ENCODE measurements at regions not wholly inside any gene's neighbourhood (a gene's known extent, or its start where the extent isn't known, plus 50 kb on each side); places are given as distances from the start of the nearest gene placed in this dataset.
"Not testable (repeated sequence)": the region's sequence is repeated elsewhere in the genome, so short reads cannot be mapped to it uniquely, and the experiment has no call there.

GRCh38 chr2:14774436-14774968 lies 142.0 kb downstream of the LRATD1 start:
- no peak for DNase-seq (ENCODE audit: extremely low spot score)
- CTCF ChIA-PET = interaction anchor here (1.3 to 1.6 kb wide), 2 partner anchors 10 to 11 kb away, joined by 3 to 5 read pairs; no protein-coding TSS in a partner anchor
- POLR2A ChIA-PET = no interaction called here
- TF ChIP-seq, protein P1, sequence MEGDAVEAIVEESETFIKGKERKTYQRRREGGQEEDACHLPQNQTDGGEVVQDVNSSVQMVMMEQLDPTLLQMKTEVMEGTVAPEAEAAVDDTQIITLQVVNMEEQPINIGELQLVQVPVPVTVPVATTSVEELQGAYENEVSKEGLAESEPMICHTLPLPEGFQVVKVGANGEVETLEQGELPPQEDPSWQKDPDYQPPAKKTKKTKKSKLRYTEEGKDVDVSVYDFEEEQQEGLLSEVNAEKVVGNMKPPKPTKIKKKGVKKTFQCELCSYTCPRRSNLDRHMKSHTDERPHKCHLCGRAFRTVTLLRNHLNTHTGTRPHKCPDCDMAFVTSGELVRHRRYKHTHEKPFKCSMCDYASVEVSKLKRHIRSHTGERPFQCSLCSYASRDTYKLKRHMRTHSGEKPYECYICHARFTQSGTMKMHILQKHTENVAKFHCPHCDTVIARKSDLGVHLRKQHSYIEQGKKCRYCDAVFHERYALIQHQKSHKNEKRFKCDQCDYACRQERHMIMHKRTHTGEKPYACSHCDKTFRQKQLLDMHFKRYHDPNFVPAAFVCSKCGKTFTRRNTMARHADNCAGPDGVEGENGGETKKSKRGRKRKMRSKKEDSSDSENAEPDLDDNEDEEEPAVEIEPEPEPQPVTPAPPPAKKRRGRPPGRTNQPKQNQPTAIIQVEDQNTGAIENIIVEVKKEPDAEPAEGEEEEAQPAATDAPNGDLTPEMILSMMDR (IDR thresholded peaks at IDR 0.05; ENCODE audit: control extremely low read depth, extremely low read depth, low read depth, missing control alignments) = no peak

DNA sequence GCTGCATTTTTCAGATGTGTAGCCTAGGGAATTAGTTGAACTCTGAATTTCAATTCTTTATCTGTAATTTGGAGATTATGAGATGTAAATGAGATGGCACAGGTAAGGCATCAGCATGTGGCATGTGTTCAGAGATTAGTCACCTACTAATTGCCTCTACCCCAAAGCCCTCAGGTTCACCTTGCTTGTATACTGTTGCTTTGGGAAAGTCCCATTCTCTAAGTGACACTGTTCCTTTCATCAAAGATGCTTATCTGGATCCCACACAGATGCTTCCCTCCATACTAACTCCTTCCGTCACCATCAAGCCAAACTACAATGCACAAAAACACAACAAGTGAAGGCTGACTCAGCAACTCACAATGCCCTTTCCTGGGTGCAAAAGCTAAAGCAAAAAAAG lies 143.7 kb downstream of the LRATD1 start:
- ChIA-PET CTCF (no interaction called here), POLR2A (no interaction called here)
- TF ChIP-seq, protein P1 (IDR thresholded peaks at IDR 0.05; ENCODE audit: control extremely low read depth, extremely low read depth, low read depth, missing control alignments) = no peak
- no peak for DNase-seq (ENCODE audit: extremely low spot score)

GRCh38 chr2:14778015-14778414 lies 145.5 kb downstream of the LRATD1 start:
- TF ChIP-seq, protein P1 (IDR thresholded peaks at IDR 0.05; ENCODE audit: control extremely low read depth, extremely low read depth, low read depth, missing control alignments) = no peak
- ChIA-PET POLR2A (no interaction called here), CTCF (no interaction called here)
- no peak for DNase-seq (ENCODE audit: extremely low spot score)

GRCh38 chr2:14779252-14779651 lies 146.7 kb downstream of the LRATD1 start:
- TF ChIP-seq, protein P1 (IDR thresholded peaks at IDR 0.05; ENCODE audit: control extremely low read depth, extremely low read depth, low read depth, missing control alignments) = no peak
- DNase-seq (ENCODE audit: extremely low spot score) = no peak
- POLR2A ChIA-PET = no interaction called here
- CTCF ChIA-PET = no interaction called here

DNA sequence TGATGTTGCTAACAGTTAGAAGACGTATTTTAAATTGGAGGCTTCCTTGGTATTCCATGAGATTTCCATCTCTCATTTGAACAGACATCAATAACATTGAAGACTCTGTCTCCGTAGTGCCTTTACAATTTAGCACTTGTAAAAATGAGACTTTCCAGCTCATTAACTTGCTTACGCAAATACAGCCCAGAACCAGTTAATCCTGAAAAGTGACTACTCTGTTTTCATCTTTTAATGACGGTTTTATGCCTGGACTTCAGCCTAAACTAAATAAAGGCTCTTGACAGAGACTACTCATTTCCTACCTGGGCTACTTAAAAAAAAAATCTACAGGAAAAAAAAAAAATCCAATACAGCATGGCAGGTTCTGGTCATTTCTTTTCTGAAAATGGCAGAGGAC lies 148.6 kb downstream of the LRATD1 start:
- POLR2A ChIA-PET = no interaction called here
- no peak for DNase-seq (ENCODE audit: extremely low spot score)
- CTCF ChIA-PET = interaction anchor here (0.8 kb wide), 1 partner anchor 793 kb away, joined by 3 read pairs; no protein-coding TSS in a partner anchor
- TF ChIP-seq, protein P1 (IDR thresholded peaks at IDR 0.05; ENCODE audit: control extremely low read depth, extremely low read depth, low read depth, missing control alignments) = no peak

DNA sequence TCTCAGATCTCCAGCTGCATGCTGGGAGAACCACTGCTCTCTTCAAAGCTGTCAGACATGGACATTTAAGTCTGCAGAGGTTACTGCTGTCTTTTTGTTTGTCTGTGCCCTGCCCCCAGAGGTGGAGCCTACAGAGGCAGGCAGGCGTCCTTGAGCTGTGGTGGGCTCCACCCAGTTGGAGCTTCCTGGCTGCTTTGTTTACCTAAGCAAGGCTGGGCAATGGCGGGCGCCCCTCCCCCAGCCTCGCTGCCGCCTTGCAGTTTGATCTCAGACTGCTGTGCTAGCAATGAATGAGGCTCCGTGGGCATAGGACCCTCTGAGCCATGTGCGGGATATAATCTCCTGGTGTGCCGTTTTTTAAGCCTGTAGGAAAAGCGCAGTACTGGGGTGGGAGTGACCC lies 156.3 kb downstream of the LRATD1 start:
- DNase-seq (ENCODE audit: extremely low spot score); POLR2A ChIA-PET; CTCF ChIA-PET: not testable (repeated sequence)

DNA sequence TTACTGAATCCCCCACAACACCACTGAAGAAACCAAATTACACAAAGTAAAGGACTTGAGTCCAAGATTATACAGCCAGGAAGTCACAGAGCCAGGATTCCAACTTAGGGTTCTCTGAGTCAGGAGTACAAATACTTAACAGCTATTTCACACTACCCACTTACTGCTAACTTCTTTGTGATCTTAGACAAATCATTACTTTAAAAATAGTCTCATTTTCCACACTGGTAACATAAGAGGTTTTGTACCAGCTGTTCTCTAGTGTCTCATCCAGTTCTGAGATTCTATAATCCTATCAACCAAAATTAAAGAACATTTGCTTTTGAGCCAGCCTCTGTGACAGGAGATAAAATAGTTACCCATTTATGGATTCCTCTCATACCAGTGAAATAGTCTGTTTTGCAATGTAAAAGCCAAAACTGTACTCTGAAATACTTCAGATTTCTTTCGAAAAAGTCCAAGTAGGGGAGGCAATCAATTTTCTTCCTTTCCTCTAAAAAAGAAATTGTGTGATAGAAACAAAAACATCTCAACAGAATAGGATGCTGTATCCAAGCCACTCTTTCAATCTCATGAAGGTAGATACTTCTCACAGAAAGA lies 157.6 kb downstream of the LRATD1 start:
- TF ChIP-seq, protein P1 (IDR thresholded peaks at IDR 0.05; ENCODE audit: control extremely low read depth, extremely low read depth, low read depth, missing control alignments) = no peak
- DNase-seq (ENCODE audit: extremely low spot score) = no peak
- ChIA-PET CTCF (no interaction called here), POLR2A (no interaction called here)
